ENCODE measurements at regions not wholly inside any gene's neighbourhood (a gene's known extent, or its start where the extent isn't known, plus 50 kb on each side); places are given as distances from the start of the nearest gene placed in this dataset.

- WGBS, 2 donors (ENCODE audit: low coverage in 1 of 2): 42 to 44% methylated on average over 1 to 2 of the region's 2 CpGs
These were observed 263.8 kb downstream of the C6orf118 start for GRCh38 chr6:165045631-165046030.

GRCh38 chr6:165042912-165043311 is 266.5 kb downstream of the C6orf118 start:
- WGBS, 2 donors (ENCODE audit: low coverage in 1 of 2): 83 to 89% methylated on average over 1 of the region's 2 CpGs
- TF ChIP-seq CTCF (IDR thresholded peaks at IDR 0.05) (no peak), POLR2A (IDR thresholded peaks at IDR 0.05) (no peak), POLR2AphosphoS5 (IDR thresholded peaks at IDR 0.05) (no peak), EP300 (IDR thresholded peaks at IDR 0.05) (no peak)
- Histone ChIP-seq H3K9me3 (peaks cover 0 to 8% (median 0%) of the 10 kb centered on the region in 3 donors), H3K36me3 (no peaks in the 10 kb centered on the region), H3K4me1 (no peaks in the 10 kb centered on the region), H3K4me3 (no peak overlapping the region), H3K27me3 (no peaks in the 10 kb centered on the region), H3K27ac (no peak overlapping the region)
- no peak for ATAC-seq

More at GRCh38 chr6:165045631-165046030, 263.8 kb downstream of the C6orf118 start:
- Histone ChIP-seq H3K9me3 (peaks cover 0 to 21% (median 0%) of the 10 kb centered on the region in 3 donors), H3K27me3 (no peaks in the 10 kb centered on the region), H3K27ac (no peak overlapping the region), H3K4me3 (no peak overlapping the region), H3K4me1 (no peaks in the 10 kb centered on the region), H3K36me3 (no peaks in the 10 kb centered on the region)
- ATAC-seq: no peak
- TF ChIP-seq POLR2AphosphoS5 (IDR thresholded peaks at IDR 0.05) (no peak), CTCF (IDR thresholded peaks at IDR 0.05) (no peak), POLR2A (IDR thresholded peaks at IDR 0.05) (no peak), EP300 (IDR thresholded peaks at IDR 0.05) (no peak)

- 50 to 90% methylated on average over 1 of the region's 1 CpG for WGBS, 2 donors (ENCODE audit: low coverage in 1 of 2)
- Histone ChIP-seq H3K27ac (no peak overlapping the region), H3K9me3 (no peaks in the 10 kb centered on the region), H3K4me1 (no peaks in the 10 kb centered on the region), H3K36me3 (no peaks in the 10 kb centered on the region), H3K4me3 (no peak overlapping the region), H3K27me3 (no peaks in the 10 kb centered on the region)
- TF ChIP-seq POLR2A (IDR thresholded peaks at IDR 0.05) (no peak), CTCF (IDR thresholded peaks at IDR 0.05) (no peak), EP300 (IDR thresholded peaks at IDR 0.05) (no peak), POLR2AphosphoS5 (IDR thresholded peaks at IDR 0.05) (no peak)
- ATAC-seq: no peak
These were observed 269.0 kb downstream of the C6orf118 start for GRCh38 chr6:165040440-165040839.

- no peak for ATAC-seq
- Histone ChIP-seq H3K4me1 (no peaks in the 10 kb centered on the region), H3K27ac (no peak overlapping the region), H3K4me3 (no peak overlapping the region), H3K9me3 (no peaks in the 10 kb centered on the region), H3K36me3 (no peaks in the 10 kb centered on the region), H3K27me3 (no peaks in the 10 kb centered on the region)
- 0 to 59% methylated on average over 1 to 4 of the region's 4 CpGs for WGBS, 2 donors (ENCODE audit: low coverage in 1 of 2)
- TF ChIP-seq POLR2A (IDR thresholded peaks at IDR 0.05): no peak
- no peak for TF ChIP-seq POLR2AphosphoS5 (IDR thresholded peaks at IDR 0.05)
- TF ChIP-seq CTCF (IDR thresholded peaks at IDR 0.05): no peak
- no peak for TF ChIP-seq EP300 (IDR thresholded peaks at IDR 0.05)
These were observed 275.1 kb downstream of the C6orf118 start for GRCh38 chr6:165034271-165034741.

GRCh38 chr6:165031502-165031901 is 277.9 kb downstream of the C6orf118 start:
- no peak overlapping the region for H3K4me3 ChIP-seq
- 66 to 68% methylated on average over 5 to 7 of the region's 7 CpGs for whole genome bisulfite sequencing, 2 donors (ENCODE audit: low coverage in 1 of 2)
- H3K36me3 ChIP-seq: no peaks in the 10 kb centered on the region
- no peaks in the 10 kb centered on the region for H3K9me3 ChIP-seq
- H3K27me3 ChIP-seq: no peaks in the 10 kb centered on the region
- H3K4me1 ChIP-seq: no peaks in the 10 kb centered on the region
- TF ChIP-seq CTCF (IDR thresholded peaks at IDR 0.05) (no peak), POLR2A (IDR thresholded peaks at IDR 0.05) (no peak), EP300 (IDR thresholded peaks at IDR 0.05) (no peak), POLR2AphosphoS5 (IDR thresholded peaks at IDR 0.05) (no peak)
- H3K27ac ChIP-seq: no peak overlapping the region
- no peak for ATAC-seq
